H1 (cell line): ENCODE measurements at regions not wholly inside any gene's neighbourhood (a gene's known extent, or its start where the extent isn't known, plus 50 kb on each side); places are given as distances from the start of the nearest gene placed in this dataset.

Experiments used
- CTCF ChIA-PET: fragments of 300-600 bp; sonication (Branson Sonifier 250); formaldehyde crosslinking; loops from one replicate; lab custom pipeline; 2021; ENCODE audit not compliant: partially characterized antibody; lab: Charles Lee
- POLR2A ChIA-PET: fragments of 300-600 bp; sonication (Branson Sonifier 250); formaldehyde crosslinking; loops from one replicate; lab custom pipeline; 2021; ENCODE audit warnings: inconsistent platforms; ENCODE audit not compliant: partially characterized antibody; lab: Charles Lee
- DNase-seq, 2 experiments: peaks; one replicate each; pipeline versions ENCODE4 v3.0.0 to v3.0.0-alpha.2; 2010 to 2022; ENCODE audit warnings: low spot score in 2 of 2, low read depth in 1 of 2, mixed read lengths in 1 of 2
- FAIRE-seq: peaks from 2 replicates; lab custom pipeline; 2011; peaks lifted over from hg19 to GRCh38; lab: Jason Lieb, UNC
- H2AFZ ChIP-seq: 2 replicates; pipeline ENCODE4 v1.8.1; 2012; ENCODE audit warnings: low read length, inconsistent platforms
- H2AK5ac ChIP-seq: 2 replicates; pipeline ENCODE4 v1.6.1; 2013; ENCODE audit warnings: low read depth, low read length
- H2BK120ac ChIP-seq: replicated peaks from 2 replicates; pipeline ENCODE3; 2013; ENCODE audit warnings: low read depth, low read length, inconsistent platforms
- H2BK12ac ChIP-seq: 2 replicates; pipeline ENCODE4 v1.6.1; 2013; ENCODE audit warnings: low read depth, low read length
- H2BK15ac ChIP-seq: 2 replicates; pipeline ENCODE4 v1.6.1; 2013; ENCODE audit warnings: low read length
- H2BK20ac ChIP-seq: 2 replicates; pipeline ENCODE4 v1.6.1; 2013; ENCODE audit warnings: low read length
- H2BK5ac ChIP-seq: 2 replicates; pipeline ENCODE4 v1.6.1; 2013; ENCODE audit warnings: low read depth, low read length
- H3K14ac ChIP-seq: 2 replicates; pipeline ENCODE4 v1.6.1; 2013; ENCODE audit warnings: inconsistent platforms; ENCODE audit not compliant: insufficient read length
- H3K18ac ChIP-seq: 2 replicates; pipeline ENCODE4 v1.6.1; 2013; ENCODE audit warnings: low read length; ENCODE audit errors: extremely low read depth
- H3K23ac ChIP-seq: 2 replicates; pipeline ENCODE4 v1.6.1; 2013; ENCODE audit warnings: inconsistent platforms; ENCODE audit not compliant: insufficient read length
- H3K23me2 ChIP-seq: 2 replicates; pipeline ENCODE4 v1.6.1; 2013; ENCODE audit warnings: low read depth, low read length
- H3K27ac ChIP-seq: 2 replicates; pipeline ENCODE4 v1.6.1; 2011; ENCODE audit warnings: low read depth, low read length, inconsistent platforms
- H3K27me3 ChIP-seq, 4 experiments: replicated peaks in 1 of 4; 1 replicate in 1 of 4; 2 replicates in 3 of 4; pipeline versions ENCODE4 v1.6.1 to v1.8.1; 2011 to 2013; ENCODE audit warnings: low read length in 3 of 4, mild to moderate bottlenecking in 3 of 4, inconsistent platforms in 2 of 4, mixed read lengths in 2 of 4, moderate library complexity in 1 of 4; ENCODE audit not compliant: control insufficient read depth in 3 of 4, insufficient read depth in 3 of 4; ENCODE audit errors: extremely low read depth in 1 of 4
- H3K36me3 ChIP-seq, 4 experiments: 2 replicates each; pipeline versions ENCODE4 v1.6.1 to v1.8.1; 2011 to 2013; ENCODE audit warnings: mild to moderate bottlenecking in 4 of 4, low read length in 3 of 4, moderate library complexity in 2 of 4, control low read depth in 1 of 4, inconsistent platforms in 1 of 4; ENCODE audit not compliant: insufficient read depth in 4 of 4, control insufficient read depth in 2 of 4
- H3K4ac ChIP-seq: replicated peaks from 2 replicates; pipeline ENCODE3; 2013; ENCODE audit warnings: low read length, low read depth, mixed read lengths, inconsistent platforms; ENCODE audit not compliant: insufficient read length
- H3K4me1 ChIP-seq, 4 experiments: replicated peaks in 1 of 4; 1 replicate in 1 of 4; 2 replicates in 3 of 4; pipeline versions ENCODE4 v1.6.1 to v1.8.1; 2011 to 2013; ENCODE audit warnings: low read length in 3 of 4, inconsistent platforms in 2 of 4, mixed read lengths in 1 of 4; ENCODE audit not compliant: insufficient read depth in 4 of 4, control insufficient read depth in 3 of 4
- H3K4me2 ChIP-seq, 2 experiments: 2 replicates each; pipeline versions ENCODE4 v1.6.1 to v1.8.1; 2011 to 2013; ENCODE audit warnings: low read depth in 2 of 2, low read length in 2 of 2, control low read depth in 1 of 2, inconsistent platforms in 1 of 2, mild to moderate bottlenecking in 1 of 2; ENCODE audit not compliant: insufficient read depth in 1 of 2
- H3K4me3 ChIP-seq, 4 experiments: fragments of 200-600, 300-600 bp in 1 of 4; sonication (generic), shearing (Covaris generic), sonication (Bioruptor Twin) in 1 of 4; 2 replicates each; pipeline versions ENCODE4 v1.5.1 to v1.8.1; 2011 to 2016; ENCODE audit warnings: low read length in 4 of 4, low read depth in 3 of 4, control low read depth in 2 of 4, inconsistent platforms in 2 of 4, mild to moderate bottlenecking in 2 of 4, mixed read lengths in 1 of 4, moderate library complexity in 1 of 4; ENCODE audit not compliant: insufficient read depth in 2 of 4; ENCODE audit errors: extremely low read depth in 1 of 4
- H3K56ac ChIP-seq: replicated peaks from 2 replicates; pipeline ENCODE3; 2013; ENCODE audit warnings: low read depth, mild to moderate bottlenecking, mixed read lengths, low read length, inconsistent platforms; ENCODE audit not compliant: insufficient read length
- H3K79me1 ChIP-seq: 2 replicates; pipeline ENCODE4 v1.6.1; 2013; ENCODE audit warnings: low read depth, low read length, control low read depth
- H3K79me2 ChIP-seq, 2 experiments: 2 replicates each; pipeline versions ENCODE4 v1.6.1 to v1.8.1; 2012 to 2013; ENCODE audit warnings: low read length in 2 of 2, mild to moderate bottlenecking in 2 of 2, inconsistent platforms in 1 of 2; ENCODE audit not compliant: insufficient read depth in 2 of 2, control insufficient read depth in 1 of 2
- H3K9ac ChIP-seq, 4 experiments: replicated peaks in 1 of 4; 1 replicate in 1 of 4; 2 replicates in 3 of 4; pipeline versions ENCODE4 v1.6.1 to v1.8.1; 2011 to 2013; ENCODE audit warnings: low read depth in 3 of 4, low read length in 3 of 4, control low read depth in 2 of 4, mild to moderate bottlenecking in 2 of 4, moderate library complexity in 2 of 4, inconsistent platforms in 1 of 4; ENCODE audit errors: extremely low read depth in 1 of 4
- H3K9me3 ChIP-seq, 2 experiments: 2 replicates each; pipeline versions ENCODE4 v1.6.1 to v1.8.1; 2012 to 2013; ENCODE audit warnings: mild to moderate bottlenecking in 2 of 2, moderate library complexity in 2 of 2, control low read depth in 1 of 2, inconsistent platforms in 1 of 2, low read depth in 1 of 2, low read length in 1 of 2, mixed read lengths in 1 of 2; ENCODE audit not compliant: insufficient read depth in 2 of 2
- H4K20me1 ChIP-seq, 2 experiments: replicated peaks in 1 of 2; 2 replicates each; pipeline versions ENCODE3 to v1.8.1; 2011 to 2013; ENCODE audit warnings: inconsistent platforms in 2 of 2, low read length in 2 of 2, mild to moderate bottlenecking in 1 of 2; ENCODE audit not compliant: insufficient read depth in 2 of 2, control insufficient read depth in 1 of 2
- H4K5ac ChIP-seq: 2 replicates; pipeline ENCODE4 v1.6.1; 2013; ENCODE audit warnings: low read length, low read depth, mixed read lengths, inconsistent platforms; ENCODE audit not compliant: insufficient read length
- H4K8ac ChIP-seq: 2 replicates; pipeline ENCODE4 v1.8.0; 2013; ENCODE audit warnings: mild to moderate bottlenecking, moderate library complexity, low read length, inconsistent platforms; ENCODE audit not compliant: insufficient read depth; ENCODE audit errors: extremely low read depth
- H4K91ac ChIP-seq: replicated peaks from 2 replicates; pipeline ENCODE3; 2013; ENCODE audit warnings: low read length, mixed read lengths, inconsistent platforms; ENCODE audit not compliant: insufficient read length
- BACH1 ChIP-seq: IDR thresholded peaks from 2 replicates; pipeline ENCODE4 v1.6.1; 2012; ENCODE audit warnings: low read length, improper control_type of control experiment
- BRCA1 ChIP-seq: IDR thresholded peaks from 2 replicates; pipeline ENCODE4 v1.6.1; 2012; ENCODE audit warnings: low read depth, low read length, improper control_type of control experiment
- EP300 ChIP-seq, 2 experiments: IDR thresholded peaks; 1 replicate in 1 of 2; 2 replicates in 1 of 2; pipeline ENCODE4 v1.6.1; 2011 to 2012; ENCODE audit warnings: low read depth in 2 of 2, low read length in 2 of 2, mild to moderate bottlenecking in 2 of 2, borderline replicate concordance in 1 of 2, inconsistent platforms in 1 of 2, moderate library complexity in 1 of 2
- NANOG ChIP-seq: IDR thresholded peaks from 2 replicates; pipeline ENCODE4 v1.6.1; 2011; ENCODE audit warnings: low read length, low read depth, mild to moderate bottlenecking, inconsistent platforms; ENCODE audit not compliant: insufficient read depth, poor library complexity, severe bottlenecking
- SIRT6 ChIP-seq: IDR thresholded peaks from one replicate; pipeline ENCODE4 v1.7.1; 2012; ENCODE audit warnings: low read length, inconsistent platforms
- SP2 ChIP-seq: IDR thresholded peaks from 2 replicates; pipeline ENCODE4 v1.6.1; 2012; ENCODE audit warnings: mild to moderate bottlenecking, low read length, inconsistent platforms
- WGBS, 2 experiments: shearing (Covaris generic) in 1 of 2; methylation state at CpG; one replicate each; pipeline versions ENCODE4 v1.1.6 to v1.1.7; 2013 to 2015; ENCODE audit warnings: low lambda C conversion rate in 2 of 2, mixed read lengths in 2 of 2, inconsistent platforms in 1 of 2, low coverage in 1 of 2, missing lambda C conversion rate in 1 of 2; ENCODE audit not compliant: insufficient replicate concordance in 2 of 2, insufficient coverage in 1 of 2, insufficient read length in 1 of 2; ENCODE audit errors: extremely low coverage in 1 of 2, missing lambda C conversion rate in 1 of 2; 5-methylcytosine and 5-hydroxymethylcytosine counted together

DNA sequence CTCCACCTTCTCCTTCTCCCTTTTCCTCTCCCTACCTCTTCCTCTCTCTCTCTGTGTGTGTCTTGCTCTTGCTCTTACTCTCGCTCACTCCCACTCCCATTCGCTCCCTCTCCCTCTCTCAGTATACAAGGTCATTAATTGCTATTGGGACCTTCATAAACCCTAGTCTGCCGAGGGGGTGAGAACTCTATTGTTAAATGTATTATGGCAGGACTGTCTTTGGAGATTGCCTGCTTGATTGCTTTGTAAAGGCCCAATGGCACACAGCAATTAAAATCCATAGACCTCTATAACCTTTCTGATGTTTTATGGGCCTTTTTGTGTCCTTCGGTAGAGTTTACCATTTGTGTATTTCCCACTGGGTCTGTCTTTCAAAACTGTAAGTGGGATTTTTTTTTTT lies 465.9 kb downstream of the ANXA1 start:
- POLR2A ChIA-PET: no interaction called here
- no peaks in the 10 kb centered on the region for H3K23me2 ChIP-seq
- H3K27ac ChIP-seq: no peak overlapping the region
- no peak overlapping the region for H3K4ac ChIP-seq
- H3K56ac ChIP-seq: no peak overlapping the region
- H3K79me1 ChIP-seq: no peaks in the 10 kb centered on the region
- no peak overlapping the region for H3K23ac ChIP-seq
- no peak overlapping the region for H3K9ac ChIP-seq
- no peaks in the 10 kb centered on the region for H3K27me3 ChIP-seq
- H3K4me2 ChIP-seq: no peak overlapping the region
- peak overlapping the region; percentile 38; the same call in 1 of the 2 replicates for H2BK5ac ChIP-seq
- no peak overlapping the region for H4K91ac ChIP-seq
- TF ChIP-seq NANOG (no peak), BACH1 (no peak), SIRT6 (no peak), EP300 (IDR thresholded peaks at IDR 0.05; ENCODE audit: borderline replicate concordance in 1 of 2, low read depth in 2 of 2, low read length in 2 of 2) (no peak), SP2 (no peak), BRCA1 (no peak)
- TF ChIP-seq, all 59 proteins: peak for 0
- no peak overlapping the region for H3K18ac ChIP-seq
- DNase-seq: no peak
- 98% methylated on average over 4 of the region's 4 CpGs; no CpG with 5 or more reads in 1 of the 2 experiments for WGBS, 2 experiments
- CTCF ChIA-PET: interaction anchor here (1.6 kb wide), 1 partner anchor 17 kb away, joined by 3 read pairs; no protein-coding TSS in a partner anchor
- H3K4me1 ChIP-seq: peaks cover 0 to 4% (median 0%) of the 10 kb centered on the region in 4 experiments; a peak in 1 of 7 replicates
- H2BK12ac ChIP-seq: peak overlapping the region; percentile 69; the same call in 1 of the 2 replicates
- H3K9me3 ChIP-seq: no peaks in the 10 kb centered on the region; a peak in 1 of 4 replicates
- no peak overlapping the region for H4K8ac ChIP-seq
- H3K79me2 ChIP-seq: no peaks in the 10 kb centered on the region
- no peak overlapping the region; the same call in 1 of the 2 replicates for H2BK20ac ChIP-seq
- no peak for FAIRE-seq
- no peak overlapping the region for H3K4me3 ChIP-seq
- H2BK120ac ChIP-seq: no peak overlapping the region
- no peak overlapping the region for H4K5ac ChIP-seq
- H3K36me3 ChIP-seq: no peaks in the 10 kb centered on the region
- H2BK15ac ChIP-seq: no peak overlapping the region
- H2AFZ ChIP-seq: no peak overlapping the region
- no peak overlapping the region for H2AK5ac ChIP-seq
- H3K14ac ChIP-seq: no peak overlapping the region
- no peaks in the 10 kb centered on the region for H4K20me1 ChIP-seq
